B cell (primary cell): ENCODE measurements at regions not wholly inside any gene's neighbourhood (a gene's known extent, or its start where the extent isn't known, plus 50 kb on each side); places are given as distances from the start of the nearest gene placed in this dataset.

Experiments
- ATAC-seq: fragments of 200-7000 bp; cut with Tn5 transposase; one replicate; pipeline ENCODE4 v1.10.0; 2021; ENCODE audit warnings: low read depth, mild to moderate bottlenecking, moderate number of reproducible peaks, moderate library complexity
- CTCF ChIA-PET: fragments of 350-600 bp; sonication (Branson Sonifier 250); formaldehyde crosslinking; loops from one replicate; lab custom pipeline; 2021; ENCODE audit warnings: antibody characterized with exemption, inconsistent platforms; lab: Charles Lee
- POLR2A ChIA-PET: fragments of 350-600 bp; sonication (Branson Sonifier 250); formaldehyde crosslinking; loops from one replicate; lab custom pipeline; 2021; ENCODE audit warnings: antibody characterized with exemption; lab: Charles Lee
- DNase-seq: peaks from one replicate; pipeline ENCODE4 v3.0.0; 2013
- H2AFZ ChIP-seq: 2 replicates; pipeline ENCODE4 v1.6.1; 2012; ENCODE audit warnings: mild to moderate bottlenecking, low read depth, low read length; ENCODE audit not compliant: insufficient read depth, poor library complexity, severe bottlenecking
- H3K27ac ChIP-seq, 2 donors: 1 replicate in 1 of 2; 2 replicates in 1 of 2; pipeline ENCODE4 v1.5.1; 2012 to 2013; ENCODE audit warnings: low read length in 2 of 2, mild to moderate bottlenecking in 2 of 2, moderate library complexity in 1 of 2
- H3K27me3 ChIP-seq, 4 experiments: fragments of 200-600 bp in 1 of 4; sonication (generic) in 1 of 4; replicated peaks in 1 of 4; 1 replicate in 2 of 4; 2 replicates in 2 of 4; pipeline versions ENCODE4 v1.6.1 to v1.7.0; 2013 to 2016; ENCODE audit warnings: low read length in 3 of 4, mild to moderate bottlenecking in 2 of 4, mixed read lengths in 1 of 4, moderate library complexity in 1 of 4; ENCODE audit not compliant: insufficient read depth in 4 of 4, control insufficient read depth in 3 of 4; ENCODE audit errors: control extremely low read depth in 1 of 4
- H3K36me3 ChIP-seq, 2 experiments: replicated peaks in 1 of 2; 1 replicate in 1 of 2; 2 replicates in 1 of 2; pipeline versions ENCODE4 v1.6.1 to v1.7.1; 2013; ENCODE audit warnings: low read length in 1 of 2; ENCODE audit not compliant: insufficient read depth in 2 of 2, control insufficient read depth in 1 of 2; ENCODE audit errors: control extremely low read depth in 1 of 2, extremely low read depth in 1 of 2
- H3K4me1 ChIP-seq, 2 donors: fragments of 200-600 bp in 1 of 2; sonication (generic) in 1 of 2; 1 replicate in 1 of 2; 2 replicates in 1 of 2; pipeline versions ENCODE4 v1.5.1 to v1.6.1; 2013 to 2017; ENCODE audit warnings: low read length in 2 of 2; ENCODE audit not compliant: control insufficient read depth in 2 of 2, insufficient read depth in 2 of 2
- H3K4me2 ChIP-seq: replicated peaks from 2 replicates; pipeline ENCODE3; 2012; ENCODE audit warnings: mild to moderate bottlenecking, low read depth, low read length; ENCODE audit not compliant: poor library complexity, severe bottlenecking
- H3K4me3 ChIP-seq, 5 experiments: fragments of 200-600 bp in 1 of 5; sonication (generic) in 1 of 5; 1 replicate in 3 of 5; 2 replicates in 2 of 5; pipeline versions ENCODE4 v1.5.1 to v1.7.0; 2011 to 2016; ENCODE audit warnings: low read length in 4 of 5, mild to moderate bottlenecking in 4 of 5, low read depth in 2 of 5, control low read depth in 1 of 5, moderate library complexity in 1 of 5; ENCODE audit not compliant: insufficient read depth in 1 of 5; ENCODE audit errors: control extremely low read depth in 1 of 5, extremely low read depth in 1 of 5
- H3K79me2 ChIP-seq: fragments of 200-600 bp; sonication (generic); one replicate; pipeline ENCODE4 v1.6.0; 2016; ENCODE audit warnings: low read length; ENCODE audit not compliant: control insufficient read depth, insufficient read depth
- H3K9ac ChIP-seq: fragments of 200-600 bp; sonication (generic); 2 replicates; pipeline ENCODE4 v1.6.1; 2017; ENCODE audit warnings: mild to moderate bottlenecking, low read length, moderate library complexity
- H3K9me3 ChIP-seq, 3 donors: one replicate each; pipeline versions ENCODE4 v1.6.1 to v1.7.1; 2013; ENCODE audit warnings: low read length in 2 of 3; ENCODE audit not compliant: control insufficient read depth in 2 of 3, insufficient read depth in 1 of 3; ENCODE audit errors: control extremely low read depth in 1 of 3
- H4K20me1 ChIP-seq: 2 replicates; pipeline ENCODE4 v1.6.0; 2012; ENCODE audit warnings: mild to moderate bottlenecking, low read length; ENCODE audit not compliant: insufficient read depth, control insufficient read depth, poor library complexity, severe bottlenecking
- H3K27ac Mint-ChIP-seq: one replicate; pipeline ENCODE4 v1.8.0; 2021; ENCODE audit warnings: mixed read lengths
- H3K27me3 Mint-ChIP-seq: one replicate; pipeline ENCODE4 v1.8.0; 2021; ENCODE audit warnings: mixed read lengths
- H3K4me1 Mint-ChIP-seq: one replicate; pipeline ENCODE4 v1.8.0; 2021; ENCODE audit warnings: mixed read lengths
- H3K4me3 Mint-ChIP-seq: one replicate; pipeline ENCODE4 v1.8.0; 2021; ENCODE audit warnings: mixed read lengths
- H3K9me3 Mint-ChIP-seq: one replicate; pipeline ENCODE4 v1.8.0; 2022; ENCODE audit warnings: mixed read lengths; ENCODE audit not compliant: insufficient read depth
- EZH2 ChIP-seq: IDR thresholded peaks from 2 replicates; pipeline ENCODE4 v1.6.1; 2012; ENCODE audit warnings: borderline replicate concordance, low read depth, mild to moderate bottlenecking, moderate library complexity, low read length; ENCODE audit not compliant: insufficient read depth, poor library complexity, severe bottlenecking
- WGBS: methylation state at CpG from one replicate; pipeline ENCODE4 v1.1.5; 2013; ENCODE audit warnings: missing lambda C conversion rate; ENCODE audit not compliant: insufficient coverage; 5-methylcytosine and 5-hydroxymethylcytosine counted together
- intact Hi-C: fragments of 100-400 bp; cut with micrococcal nuclease; formaldehyde crosslinking; loops from one replicate; pipeline ENCODE4 v1.10.0; 2022
- TF ChIP-seq, protein P1 (sequence below): fragments of 200-600 bp; IDR thresholded peaks from one replicate; pipeline ENCODE4 v1.8.0; 2022; ENCODE audit warnings: antibody characterized with exemption, mild to moderate bottlenecking

DNA sequence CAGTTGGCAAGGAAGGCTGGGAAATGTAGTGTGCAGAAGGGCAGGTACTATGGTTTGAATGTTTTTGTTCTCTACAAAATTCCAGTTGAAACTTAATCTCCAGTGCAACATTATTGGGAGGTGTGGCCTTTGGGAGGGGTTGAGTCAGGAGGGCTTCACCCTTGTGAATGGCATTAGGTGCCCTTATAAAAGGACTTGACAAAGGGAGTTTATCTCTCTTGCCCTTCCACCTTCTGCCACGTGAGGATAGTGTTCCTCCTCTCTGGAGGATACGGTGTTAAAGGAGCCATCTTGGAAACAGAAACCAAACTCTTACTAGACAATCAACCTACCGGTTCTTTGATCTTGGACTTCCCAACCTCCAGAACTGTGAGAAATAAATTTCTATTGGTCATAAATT lies 82.2 kb upstream of the LRFN2 start:
- Histone ChIP-seq H3K27me3 (no peaks in the 10 kb centered on the region), H3K27ac (no peak overlapping the region), H3K36me3 (no peaks in the 10 kb centered on the region), H3K9me3 (peaks cover 0 to 24% (median 14%) of the 10 kb centered on the region in 3 donors), H3K4me1 (no peaks in the 10 kb centered on the region), H4K20me1 (no peaks in the 10 kb centered on the region), H2AFZ (no peak overlapping the region), H3K4me2 (no peak overlapping the region), H3K9ac (no peak overlapping the region), H3K4me3 (no peak overlapping the region), H3K79me2 (no peaks in the 10 kb centered on the region)
- no CpG with 5 or more reads among the region's 3 CpGs for WGBS
- peaks cover 11% of the 10 kb centered on the region for H3K9me3 Mint-ChIP-seq
- POLR2A ChIA-PET = no interaction called here
- peaks cover 7% of the 10 kb centered on the region for H3K27me3 Mint-ChIP-seq
- H3K4me1 Mint-ChIP-seq = no peaks in the 10 kb centered on the region
- TF ChIP-seq, protein P1, sequence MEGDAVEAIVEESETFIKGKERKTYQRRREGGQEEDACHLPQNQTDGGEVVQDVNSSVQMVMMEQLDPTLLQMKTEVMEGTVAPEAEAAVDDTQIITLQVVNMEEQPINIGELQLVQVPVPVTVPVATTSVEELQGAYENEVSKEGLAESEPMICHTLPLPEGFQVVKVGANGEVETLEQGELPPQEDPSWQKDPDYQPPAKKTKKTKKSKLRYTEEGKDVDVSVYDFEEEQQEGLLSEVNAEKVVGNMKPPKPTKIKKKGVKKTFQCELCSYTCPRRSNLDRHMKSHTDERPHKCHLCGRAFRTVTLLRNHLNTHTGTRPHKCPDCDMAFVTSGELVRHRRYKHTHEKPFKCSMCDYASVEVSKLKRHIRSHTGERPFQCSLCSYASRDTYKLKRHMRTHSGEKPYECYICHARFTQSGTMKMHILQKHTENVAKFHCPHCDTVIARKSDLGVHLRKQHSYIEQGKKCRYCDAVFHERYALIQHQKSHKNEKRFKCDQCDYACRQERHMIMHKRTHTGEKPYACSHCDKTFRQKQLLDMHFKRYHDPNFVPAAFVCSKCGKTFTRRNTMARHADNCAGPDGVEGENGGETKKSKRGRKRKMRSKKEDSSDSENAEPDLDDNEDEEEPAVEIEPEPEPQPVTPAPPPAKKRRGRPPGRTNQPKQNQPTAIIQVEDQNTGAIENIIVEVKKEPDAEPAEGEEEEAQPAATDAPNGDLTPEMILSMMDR = no peak
- no peak for TF ChIP-seq EZH2
- DNase-seq (no peak), ATAC-seq (no peak)
- CTCF ChIA-PET = no interaction called here
- intact Hi-C loops = no loop called here
- no peak overlapping the region for H3K27ac Mint-ChIP-seq
- H3K4me3 Mint-ChIP-seq = no peak overlapping the region

- intact Hi-C loops = no loop called here
- H4K20me1 ChIP-seq = no peaks in the 10 kb centered on the region
- H3K9me3 Mint-ChIP-seq = peaks cover 13% of the 10 kb centered on the region
- H3K9ac ChIP-seq = no peak overlapping the region
- H3K9me3 ChIP-seq = peaks cover 0 to 35% (median 24%) of the 10 kb centered on the region in 3 donors
- ChIA-PET CTCF (no interaction called here), POLR2A (no interaction called here)
- H3K4me3 Mint-ChIP-seq = no peak overlapping the region
- no peak overlapping the region for H3K4me3 ChIP-seq
- no peak overlapping the region for H3K4me2 ChIP-seq
- H3K36me3 ChIP-seq = no peaks in the 10 kb centered on the region
- no peak overlapping the region for H2AFZ ChIP-seq
- WGBS = 100% methylated on average over 2 of the region's 2 CpGs
- TF ChIP-seq, protein P1 = no peak
- TF ChIP-seq EZH2 = no peak
- DNase-seq = no peak
- no peaks in the 10 kb centered on the region for H3K79me2 ChIP-seq
- H3K4me1 Mint-ChIP-seq = no peaks in the 10 kb centered on the region
- no peaks in the 10 kb centered on the region for H3K27me3 ChIP-seq
- peaks cover 7% of the 10 kb centered on the region for H3K27me3 Mint-ChIP-seq
- H3K27ac ChIP-seq = no peak overlapping the region
- ATAC-seq = no peak
- H3K27ac Mint-ChIP-seq = no peak overlapping the region
- no peaks in the 10 kb centered on the region for H3K4me1 ChIP-seq
Measured at GRCh38 chr6:40668203-40668602, 81.0 kb upstream of the LRFN2 start.
